ENCODE measurements at regions not wholly inside any gene's neighbourhood (a gene's known extent, or its start where the extent isn't known, plus 50 kb on each side); places are given as distances from the start of the nearest gene placed in this dataset.

DNA sequence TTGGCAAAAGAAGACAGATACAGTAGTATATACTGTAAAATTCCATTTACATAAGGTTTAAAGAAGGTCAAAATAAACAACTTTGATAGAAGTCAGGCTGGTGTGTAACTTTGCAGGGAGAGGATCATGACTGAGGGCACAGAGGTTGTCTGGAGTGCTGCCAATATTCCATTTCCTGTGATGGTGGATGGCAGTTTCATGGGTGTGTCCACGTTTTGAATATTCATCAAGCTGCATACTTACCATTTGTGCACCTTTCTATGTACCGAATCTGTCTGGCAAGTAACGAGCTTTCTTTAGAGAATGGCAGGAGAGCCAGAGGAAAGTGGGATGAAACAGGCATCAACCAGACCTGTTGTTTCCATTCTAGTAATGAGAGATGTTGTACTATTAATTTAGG is 420.5 kb upstream of the HTR2A start:
- no peak for DNase-seq

GRCh38 chr13:47310401-47310800 is 413.5 kb upstream of the HTR2A start:
- no peak for DNase-seq

GRCh38 chr13:47306991-47307390 is 410.1 kb upstream of the HTR2A start:
- DNase-seq: peak; percentile 8

- no peak for DNase-seq
These were observed 406.8 kb upstream of the HTR2A start for GRCh38 chr13:47303626-47304025.

DNA sequence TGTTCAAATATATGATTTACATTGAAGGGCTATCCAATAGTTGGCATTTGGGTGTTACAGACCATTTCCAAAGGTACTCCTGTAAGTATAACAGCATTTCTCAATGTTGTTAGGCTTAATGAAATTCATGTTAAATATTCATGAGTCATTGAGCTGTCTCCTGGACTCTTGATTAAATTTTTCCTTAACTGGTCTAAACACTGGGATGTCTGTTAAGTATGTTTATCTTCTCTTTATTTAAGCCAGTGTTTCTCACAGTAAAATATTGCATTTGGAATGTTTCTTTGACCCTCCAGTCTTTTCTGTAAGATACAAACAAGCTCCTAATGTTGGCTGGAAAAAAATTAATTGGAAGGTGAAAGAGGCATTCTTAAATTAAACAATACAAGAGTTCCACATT is 402.5 kb upstream of the HTR2A start:
- no peak for DNase-seq

GRCh38 chr13:47298506-47298905 is 401.7 kb upstream of the HTR2A start:
- no peak for DNase-seq

DNA sequence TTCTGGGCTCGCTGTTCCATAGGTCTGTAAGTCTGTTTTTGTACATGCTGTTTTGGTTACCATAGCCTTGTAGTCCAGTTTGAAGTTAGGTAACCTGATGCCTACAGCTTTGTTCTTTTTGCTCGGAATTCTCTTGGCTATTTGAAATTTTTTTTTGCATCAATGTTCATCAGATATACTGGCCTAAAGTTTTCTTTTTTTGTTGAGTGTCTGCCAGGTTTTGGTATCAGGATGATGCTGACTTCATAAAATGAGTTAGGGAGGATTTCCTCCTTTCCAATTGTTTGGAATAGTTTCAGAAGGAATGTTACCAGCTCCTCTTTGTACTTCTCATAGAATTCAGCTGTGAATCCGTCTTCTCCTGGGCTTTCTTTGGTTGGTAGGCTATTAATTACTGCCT is 397.8 kb upstream of the HTR2A start:
- DNase-seq: no peak

DNA sequence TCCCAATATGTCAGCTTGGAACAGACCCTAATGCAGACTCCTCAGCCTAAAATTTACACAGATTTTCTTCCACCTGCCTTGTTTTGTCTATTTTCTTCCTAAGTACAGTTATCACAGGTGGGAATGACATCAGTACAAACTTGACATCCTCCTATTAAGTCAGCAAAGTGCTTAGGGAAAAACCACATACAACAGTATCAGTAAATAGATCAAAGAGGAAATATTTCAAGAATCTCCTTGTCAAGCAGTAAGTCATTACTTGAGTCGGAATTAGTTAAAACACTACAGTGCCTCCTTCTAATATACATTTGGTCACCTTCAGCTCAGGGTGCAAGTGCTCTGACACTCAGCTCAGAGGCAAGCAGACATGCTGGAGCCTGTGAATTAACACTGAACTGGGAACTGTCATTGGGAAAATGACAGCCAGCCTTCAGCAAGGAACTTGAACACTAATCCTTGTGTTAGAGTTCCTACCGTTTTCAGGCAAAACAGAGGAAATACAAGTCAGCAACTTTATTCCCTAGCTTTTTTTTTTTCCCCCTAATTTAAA is 394.3 kb upstream of the HTR2A start:
- no peak for DNase-seq

DNA sequence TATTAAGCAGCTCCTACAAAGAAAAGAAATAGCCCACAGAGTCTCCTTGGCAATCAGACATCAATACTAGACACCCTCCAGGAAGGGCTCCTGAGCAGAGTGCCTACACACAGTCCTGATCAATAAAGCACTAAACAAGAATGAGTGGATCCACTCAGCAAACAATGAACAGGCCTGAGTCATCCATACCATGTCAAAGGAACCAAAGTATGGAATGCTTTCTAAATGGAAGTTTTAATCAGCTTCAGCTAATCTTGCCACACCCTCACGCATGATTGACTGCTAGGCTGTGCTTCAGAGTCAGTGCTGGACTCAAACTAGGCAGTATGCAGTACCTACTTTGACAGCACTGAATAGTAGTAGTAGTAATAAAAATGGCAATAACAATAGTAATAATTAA is 392.7 kb upstream of the HTR2A start:
- DNase-seq: no peak

- DNase-seq: no peak
These were observed 391.7 kb upstream of the HTR2A start for GRCh38 chr13:47288546-47288945.

- no peak for DNase-seq
These were observed 390.5 kb upstream of the HTR2A start for GRCh38 chr13:47287291-47287751.

DNA sequence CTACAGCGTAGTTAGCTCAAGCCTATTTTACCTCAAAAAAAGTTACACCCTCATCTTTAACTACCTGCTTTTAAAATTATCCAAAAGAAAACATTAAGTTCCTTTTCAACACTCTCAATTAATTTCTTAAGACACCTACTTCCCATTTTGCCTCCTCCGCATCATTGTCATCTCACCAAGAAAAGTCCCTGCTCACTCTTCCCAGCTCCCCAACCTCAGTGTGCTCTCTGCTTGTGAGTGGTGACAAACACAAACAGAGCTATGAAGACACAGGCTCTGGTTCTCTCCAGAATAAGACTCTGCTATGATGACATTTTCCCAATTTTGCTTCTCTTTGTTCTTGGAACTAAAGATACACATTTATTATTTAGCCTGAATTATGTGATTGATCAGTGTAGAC is 385.1 kb upstream of the HTR2A start:
- no peak for DNase-seq

GRCh38 chr13:47279920-47280319 is 383.1 kb upstream of the HTR2A start:
- no peak for DNase-seq

DNA sequence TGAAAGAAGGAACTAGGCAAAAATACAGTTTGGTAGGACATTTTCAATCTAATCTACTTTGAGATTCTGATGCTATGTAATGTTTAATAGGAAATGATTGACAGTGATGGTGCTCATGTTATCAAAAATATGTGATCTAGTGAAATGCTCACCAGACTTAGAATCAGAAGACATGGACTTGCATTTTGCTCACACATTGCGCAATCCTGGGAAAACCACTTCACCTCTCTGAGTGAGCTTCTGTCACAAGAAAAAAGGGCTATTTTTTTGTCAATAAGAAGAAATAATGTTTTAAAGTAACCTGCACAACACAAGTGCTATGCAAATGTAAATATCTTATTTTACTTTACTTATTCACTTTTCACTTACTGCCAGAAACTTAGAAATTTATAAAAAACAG is 380.9 kb upstream of the HTR2A start:
- no peak for DNase-seq

DNA sequence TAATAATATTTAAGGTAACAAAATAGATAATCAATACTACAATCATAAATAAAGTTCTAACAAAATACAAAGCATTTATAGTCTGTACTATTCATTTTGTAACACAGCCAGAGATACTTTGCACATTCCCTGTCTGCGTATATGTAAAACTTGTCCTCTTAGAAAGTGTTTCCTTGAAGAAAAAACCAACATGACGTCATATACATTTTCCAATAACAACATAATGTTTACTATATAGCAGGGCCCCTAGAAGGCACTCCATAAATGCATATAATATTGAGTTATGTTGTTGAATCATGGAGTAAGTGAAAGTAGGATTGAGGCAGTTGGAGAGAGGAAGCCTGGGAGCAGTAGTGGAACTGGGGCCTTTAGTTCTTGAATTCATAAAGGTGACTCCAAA is 371.4 kb upstream of the HTR2A start:
- DNase-seq: no peak

GRCh38 chr13:47258384-47258783 is 361.5 kb upstream of the HTR2A start:
- DNase-seq: no peak

GRCh38 chr13:47256618-47257017 is 359.8 kb upstream of the HTR2A start:
- DNase-seq: no peak

GRCh38 chr13:47252627-47253026 is 355.8 kb upstream of the HTR2A start:
- no peak for DNase-seq

DNA sequence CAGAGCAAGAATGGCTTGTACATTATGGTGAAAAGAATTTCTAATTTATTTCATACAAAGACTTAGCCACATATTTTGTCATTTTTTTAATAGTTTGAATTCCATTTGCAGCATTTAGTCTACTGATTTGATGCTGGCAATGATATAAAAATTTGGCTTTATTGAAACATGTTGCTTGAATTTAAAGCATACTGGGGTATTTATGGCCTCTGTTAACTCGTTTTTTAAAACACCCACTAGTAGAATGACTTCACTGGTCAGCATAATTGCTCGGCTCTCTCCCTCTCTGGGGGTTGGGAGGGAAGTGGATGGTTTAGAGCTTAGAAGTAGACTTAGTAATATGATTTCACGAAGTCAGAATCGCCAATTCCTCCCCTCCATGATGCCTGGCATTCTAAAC is 354.9 kb upstream of the HTR2A start:
- DNase-seq: no peak

- no peak for DNase-seq
These were observed 353.3 kb upstream of the HTR2A start for GRCh38 chr13:47250146-47250545.

DNA sequence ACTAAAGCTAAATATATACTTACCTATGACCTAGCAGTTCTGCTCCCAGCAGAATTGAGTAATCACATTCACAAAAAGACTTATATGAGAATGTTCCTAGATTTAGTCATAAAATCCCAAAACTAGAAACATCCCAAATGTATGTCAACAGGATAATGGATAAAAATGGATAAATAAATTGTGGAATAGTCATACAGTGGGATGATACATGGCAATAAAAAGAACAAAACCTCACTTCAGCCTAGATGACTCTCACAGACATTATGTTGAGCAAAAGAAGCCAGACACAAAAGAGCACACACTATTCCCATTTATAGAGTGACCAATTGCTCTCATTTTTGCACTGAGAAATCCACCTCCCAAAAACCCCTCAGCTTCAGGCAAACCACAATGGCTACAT is 352.4 kb upstream of the HTR2A start:
- no peak for DNase-seq

DNA sequence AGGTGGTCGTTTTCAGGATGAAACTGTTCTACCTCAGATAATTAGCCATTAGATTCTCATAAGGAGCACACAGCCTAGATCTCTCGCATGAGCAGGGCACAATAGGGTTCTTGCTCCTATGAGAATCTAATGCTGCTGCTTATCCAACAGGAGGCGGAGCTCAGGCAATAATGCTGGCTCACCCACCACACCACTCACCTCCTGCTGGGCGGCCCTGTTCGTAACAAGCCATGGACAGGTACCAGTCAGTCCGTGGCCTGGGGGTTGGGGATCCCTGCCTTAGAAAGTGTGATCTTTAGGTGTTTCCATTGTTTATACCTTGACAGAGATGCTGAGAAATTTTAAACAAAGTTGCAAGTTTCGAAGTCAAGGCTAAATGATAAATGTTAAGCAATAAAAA is 344.6 kb upstream of the HTR2A start:
- DNase-seq: no peak

DNA sequence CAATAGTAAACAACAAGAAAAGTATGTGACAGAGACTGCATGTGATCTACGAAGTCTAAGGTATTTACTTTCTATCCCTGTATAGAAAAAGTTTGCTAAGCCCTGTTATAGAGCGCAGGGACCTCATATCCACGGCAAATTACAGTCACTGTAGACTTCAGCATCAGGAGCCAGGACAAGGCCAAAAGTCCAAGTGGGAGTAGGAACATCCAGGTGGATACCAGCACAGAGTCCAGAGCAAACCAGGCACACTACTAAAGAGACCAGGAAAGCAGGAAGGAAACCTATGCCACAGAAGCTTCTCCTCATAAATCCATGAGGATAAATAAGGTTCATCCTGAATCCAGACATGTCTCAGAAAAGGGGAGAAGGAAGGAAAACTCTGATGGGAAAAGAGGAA is 342.2 kb upstream of the HTR2A start:
- no peak for DNase-seq

- no peak for DNase-seq
These were observed 340.7 kb upstream of the HTR2A start for GRCh38 chr13:47237571-47237970.

GRCh38 chr13:47233734-47234133 is 336.9 kb upstream of the HTR2A start:
- no peak for DNase-seq

GRCh38 chr13:47232516-47232915 is 335.7 kb upstream of the HTR2A start:
- no peak for DNase-seq

Data from SHP77 treated with DMSO at 0.1 percent for 48 hours (cell line).